Upper lobe of left lung (tissue), 6 donors: ENCODE measurements at regions not wholly inside any gene's neighbourhood (a gene's known extent, or its start where the extent isn't known, plus 50 kb on each side); places are given as distances from the start of the nearest gene placed in this dataset.
"Not testable (repeated sequence)": the region's sequence is repeated elsewhere in the genome, so short reads cannot be mapped to it uniquely, and the experiment has no call there.

ENCODE experiments used
- ATAC-seq, 2 donors: fragments of 200-7000 bp; cut with Tn5 transposase; one replicate each; pipeline ENCODE4 v1.9.1; 2022; ENCODE audit warnings: mild to moderate bottlenecking in 2 of 2, moderate library complexity in 2 of 2; ENCODE audit not compliant: low FRiP score in 2 of 2
- DNase-seq, 2 donors: peaks; one replicate each; pipeline ENCODE4 v3.0.0-alpha.2; 2019 to 2020
- H3K27ac ChIP-seq, 4 donors: fragments of 200-600 bp; sonication (generic); one replicate each; pipeline ENCODE4 v1.5.1; 2016 to 2019
- H3K27me3 ChIP-seq, 4 donors: fragments of 200-600 bp; sonication (generic); one replicate each; pipeline ENCODE4 v1.5.1; 2017 to 2019
- H3K36me3 ChIP-seq, 4 donors: fragments of 200-600 bp; sonication (generic); one replicate each; pipeline ENCODE4 v1.5.1; 2016 to 2019
- H3K4me1 ChIP-seq, 4 donors: fragments of 200-600 bp; sonication (generic); one replicate each; pipeline ENCODE4 v1.5.1; 2018 to 2019
- H3K4me3 ChIP-seq, 4 donors: fragments of 200-600 bp; sonication (generic); one replicate each; pipeline ENCODE4 v1.5.1; 2017 to 2019; ENCODE audit warnings: mild to moderate bottlenecking in 2 of 4, moderate library complexity in 1 of 4
- H3K9me3 ChIP-seq, 4 donors: fragments of 200-600 bp; sonication (generic); one replicate each; pipeline ENCODE4 v1.5.1; 2018 to 2019
- CTCF ChIP-seq, 6 experiments: fragments of 450-650 bp in 4 of 6; fragments of 200-600 bp in 2 of 6; sonication (generic) in 2 of 6; IDR thresholded peaks; one replicate each; pipeline ENCODE4 v1.5.1; 2016 to 2019; ENCODE audit warnings: antibody characterized with exemption in 6 of 6
- EP300 ChIP-seq, 4 donors: sonication (generic); formaldehyde crosslinking; IDR thresholded peaks; one replicate each; pipeline ENCODE4 v1.5.1; 2017; ENCODE audit warnings: antibody characterized with exemption in 4 of 4, control low read depth in 2 of 4
- POLR2A ChIP-seq, 4 donors: fragments of 450-650 bp; IDR thresholded peaks; one replicate each; pipeline ENCODE4 v1.5.1; 2016 to 2017; ENCODE audit warnings: antibody characterized with exemption in 4 of 4, mild to moderate bottlenecking in 2 of 4
- POLR2AphosphoS5 ChIP-seq, 2 donors: sonication (generic); formaldehyde crosslinking; IDR thresholded peaks; one replicate each; pipeline ENCODE4 v1.5.1; 2017; ENCODE audit warnings: antibody characterized with exemption in 2 of 2
- WGBS, 2 donors: methylation state at CpG; one replicate each; pipeline ENCODE4 v1.1.5; 2017 to 2018; 5-methylcytosine and 5-hydroxymethylcytosine counted together
- donor health status: DM: no; HTN: no; CAD: no; lungs with moderate emphysema.
- donor health status: DM: no; HTN: yes; CAD: no; lungs with severe emphysema.

- H3K9me3 ChIP-seq, result no peaks in the 10 kb centered on the region
- no peak overlapping the region for H3K4me3 ChIP-seq
- DNase-seq (no peak), ATAC-seq (no peak)
- peaks cover 0 to 9% (median 1%) of the 10 kb centered on the region in 4 donors for H3K4me1 ChIP-seq
- TF ChIP-seq EP300 (IDR thresholded peaks at IDR 0.05) (no peak), POLR2A (IDR thresholded peaks at IDR 0.05) (no peak)
- H3K36me3 ChIP-seq, result no peaks in the 10 kb centered on the region
- whole genome bisulfite sequencing, 2 donors, result 52 to 77% methylated on average over 2 of the region's 2 CpGs
- no peaks in the 10 kb centered on the region for H3K27me3 ChIP-seq
- H3K27ac ChIP-seq, result peak overlapping the region in 1 of 4 donors; percentile 16
Measured at GRCh38 chr1:194062962-194063361, 876.5 kb upstream of the B3GALT2 start.

GRCh38 chr1:194062526-194062925 is 876.1 kb upstream of the B3GALT2 start:
- H3K27ac ChIP-seq, result peak overlapping the region in 1 of 4 donors; percentile 16
- WGBS, 2 donors, result 91 to 95% methylated on average over 1 of the region's 1 CpG
- no peak for TF ChIP-seq EP300 (IDR thresholded peaks at IDR 0.05)
- no peak for TF ChIP-seq CTCF (IDR thresholded peaks at IDR 0.05)
- TF ChIP-seq POLR2A (IDR thresholded peaks at IDR 0.05), result no peak
- no peak for TF ChIP-seq POLR2AphosphoS5 (IDR thresholded peaks at IDR 0.05)
- H3K4me3 ChIP-seq, result no peak overlapping the region
- ATAC-seq (no peak), DNase-seq (no peak)
- no peaks in the 10 kb centered on the region for H3K9me3 ChIP-seq
- H3K36me3 ChIP-seq, result no peaks in the 10 kb centered on the region
- no peaks in the 10 kb centered on the region for H3K27me3 ChIP-seq
- H3K4me1 ChIP-seq, result peaks cover 0 to 9% (median 1%) of the 10 kb centered on the region in 4 donors

- Histone ChIP-seq H3K9me3 (no peaks in the 10 kb centered on the region), H3K4me3 (no peak overlapping the region), H3K4me1 (peaks cover 0 to 9% (median 1%) of the 10 kb centered on the region in 4 donors), H3K27ac (no peak overlapping the region), H3K36me3 (no peaks in the 10 kb centered on the region), H3K27me3 (no peaks in the 10 kb centered on the region)
- no peak for ATAC-seq
- no peak for TF ChIP-seq POLR2A (IDR thresholded peaks at IDR 0.05)
- no peak for TF ChIP-seq EP300 (IDR thresholded peaks at IDR 0.05)
- TF ChIP-seq CTCF (IDR thresholded peaks at IDR 0.05), result no peak
- TF ChIP-seq POLR2AphosphoS5 (IDR thresholded peaks at IDR 0.05), result no peak
- whole genome bisulfite sequencing, 2 donors, result 63 to 67% methylated on average over 4 of the region's 4 CpGs
- DNase-seq, result no peak
Measured at GRCh38 chr1:194060481-194060880, 874.1 kb upstream of the B3GALT2 start.

- not testable (repeated sequence) for H3K9me3 ChIP-seq, H3K27ac ChIP-seq, H3K36me3 ChIP-seq, DNase-seq, H3K4me3 ChIP-seq, H3K27me3 ChIP-seq, ATAC-seq, H3K4me1 ChIP-seq
- WGBS, 2 donors, result 75 to 80% methylated on average over 5 of the region's 5 CpGs
Measured at GRCh38 chr1:194058268-194058667, 871.9 kb upstream of the B3GALT2 start.

GRCh38 chr1:194056169-194056568 is 869.8 kb upstream of the B3GALT2 start:
- Histone ChIP-seq H3K4me3 (no peak overlapping the region), H3K4me1 (peaks cover 0 to 9% (median 0%) of the 10 kb centered on the region in 4 donors), H3K27ac (no peak overlapping the region), H3K27me3 (no peaks in the 10 kb centered on the region), H3K9me3 (no peaks in the 10 kb centered on the region), H3K36me3 (no peaks in the 10 kb centered on the region)
- TF ChIP-seq POLR2A (IDR thresholded peaks at IDR 0.05), result no peak
- TF ChIP-seq CTCF (IDR thresholded peaks at IDR 0.05), result no peak
- no peak for TF ChIP-seq EP300 (IDR thresholded peaks at IDR 0.05)
- no peak for TF ChIP-seq POLR2AphosphoS5 (IDR thresholded peaks at IDR 0.05)
- 81 to 89% methylated on average over 2 of the region's 2 CpGs for WGBS, 2 donors
- no peak for ATAC-seq
- no peak for DNase-seq

- WGBS, 2 donors, result 16 to 20% methylated on average over 1 of the region's 1 CpG
- H3K9me3 ChIP-seq, result no peaks in the 10 kb centered on the region
- no peak overlapping the region for H3K4me3 ChIP-seq
- DNase-seq, result no peak
- peaks cover 0 to 9% (median 0%) of the 10 kb centered on the region in 4 donors for H3K4me1 ChIP-seq
- H3K27ac ChIP-seq, result no peak overlapping the region
- H3K27me3 ChIP-seq, result no peaks in the 10 kb centered on the region
- no peaks in the 10 kb centered on the region for H3K36me3 ChIP-seq
- no peak for ATAC-seq
- no peak for TF ChIP-seq CTCF (IDR thresholded peaks at IDR 0.05)
- TF ChIP-seq POLR2A (IDR thresholded peaks at IDR 0.05), result no peak
- TF ChIP-seq POLR2AphosphoS5 (IDR thresholded peaks at IDR 0.05), result no peak
- no peak for TF ChIP-seq EP300 (IDR thresholded peaks at IDR 0.05)
Measured at GRCh38 chr1:194055536-194055935, 869.1 kb upstream of the B3GALT2 start.
